HCEC 1CT (cell line): ENCODE measurements at regions not wholly inside any gene's neighbourhood (a gene's known extent, or its start where the extent isn't known, plus 50 kb on each side); places are given as distances from the start of the nearest gene placed in this dataset.
"Not testable (repeated sequence)": the region's sequence is repeated elsewhere in the genome, so short reads cannot be mapped to it uniquely, and the experiment has no call there.

Source experiments
- DNase-seq: peaks from one replicate; pipeline ENCODE4 v3.0.0-alpha.2; 2017

DNA sequence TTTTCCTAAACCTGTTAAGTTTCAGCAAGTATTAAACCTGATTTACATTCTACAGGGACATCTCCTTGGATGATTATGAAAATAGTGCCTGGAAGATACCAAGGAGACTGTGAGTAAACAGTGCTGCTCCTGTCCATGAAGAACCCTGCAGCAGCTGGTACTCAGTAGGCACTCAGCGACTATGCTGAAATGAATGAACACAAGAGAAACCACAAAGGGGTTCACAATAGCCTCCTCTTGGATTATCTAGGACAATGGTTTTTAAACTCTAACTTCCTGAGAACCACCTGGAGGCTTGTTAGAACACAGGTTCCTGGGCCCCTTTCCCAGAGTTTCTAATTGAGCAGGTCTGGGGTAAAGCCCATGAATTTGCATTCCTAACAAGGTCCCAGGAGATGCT is 488.4 kb upstream of the UBE2E2 start:
- DNase-seq, result no peak

DNA sequence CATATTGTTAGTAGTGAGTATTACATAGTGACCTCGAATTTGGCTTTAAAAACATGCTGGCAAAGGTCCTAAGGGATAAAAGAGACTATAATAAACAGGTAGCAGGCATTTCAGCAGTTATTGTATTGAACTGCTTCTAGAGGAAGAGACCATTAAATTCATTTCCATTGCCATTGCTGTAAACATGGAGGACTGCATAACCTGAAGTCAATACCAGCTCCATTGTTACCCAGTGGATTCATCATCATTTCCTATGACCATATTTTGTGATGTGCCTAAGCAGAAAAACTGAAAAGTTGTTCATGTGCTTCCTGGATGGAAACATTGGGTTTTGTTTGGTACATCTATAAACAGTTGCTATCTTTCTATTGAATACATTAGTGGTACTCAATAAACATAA is 482.5 kb upstream of the UBE2E2 start:
- no peak for DNase-seq

DNA sequence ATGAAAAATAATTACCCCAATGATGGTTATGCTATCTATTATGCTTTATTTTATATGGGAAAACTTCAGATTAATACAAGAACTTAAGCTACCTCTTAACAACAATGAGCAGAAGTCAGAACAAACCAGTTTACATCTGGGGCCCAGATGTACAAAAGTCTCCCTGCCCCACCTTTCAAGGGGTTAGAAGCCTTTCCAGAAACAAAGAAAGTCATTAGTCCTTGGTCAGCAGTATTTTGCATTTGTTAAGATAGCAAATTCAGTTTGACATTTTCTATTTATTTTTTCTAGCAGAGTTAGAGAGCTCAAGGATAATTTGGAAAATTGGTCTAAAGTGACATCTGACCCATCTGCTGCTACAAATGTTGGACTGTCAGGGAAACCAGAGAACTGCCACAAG is 478.7 kb upstream of the UBE2E2 start:
- DNase-seq, result no peak

DNA sequence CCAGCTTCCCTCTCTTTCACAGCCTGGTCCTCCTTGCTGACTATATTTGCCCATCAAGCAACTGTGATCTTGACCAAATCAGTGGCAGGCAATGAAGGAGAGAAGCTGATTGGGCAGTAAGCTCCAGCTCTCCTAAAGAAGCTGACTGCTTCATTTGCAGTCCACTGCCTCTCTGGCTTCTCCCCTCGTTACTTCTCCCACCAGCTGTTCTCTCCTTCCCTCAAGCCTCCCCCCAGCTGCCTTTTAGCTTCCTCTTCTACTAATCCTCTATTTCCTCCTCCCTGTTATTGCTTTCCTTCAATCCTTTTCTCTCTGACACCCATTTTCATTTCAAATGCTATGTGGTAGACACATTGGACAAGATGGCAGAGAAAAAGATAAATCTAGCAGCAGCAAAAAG is 474.7 kb upstream of the UBE2E2 start:
- DNase-seq, result no peak

DNA sequence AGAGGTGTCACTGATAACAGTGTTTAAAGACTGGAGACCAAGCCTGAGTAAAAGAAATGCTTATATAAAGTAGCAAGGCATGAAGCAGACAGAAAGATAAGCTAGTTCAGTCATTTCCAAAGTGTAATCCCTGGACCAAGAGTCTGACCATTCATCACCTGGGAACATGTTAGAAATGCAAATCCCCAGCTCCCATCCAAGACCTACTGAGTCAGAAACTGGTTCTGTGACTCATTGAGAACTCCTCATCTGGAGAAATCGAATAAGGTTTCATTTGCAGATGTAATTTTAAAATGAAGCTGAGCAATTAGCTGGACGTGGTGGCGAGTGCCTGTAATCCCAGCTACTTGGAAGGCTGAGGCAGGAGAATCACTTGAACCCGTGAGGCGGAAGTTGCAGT is 473.9 kb upstream of the UBE2E2 start:
- no peak for DNase-seq

DNA sequence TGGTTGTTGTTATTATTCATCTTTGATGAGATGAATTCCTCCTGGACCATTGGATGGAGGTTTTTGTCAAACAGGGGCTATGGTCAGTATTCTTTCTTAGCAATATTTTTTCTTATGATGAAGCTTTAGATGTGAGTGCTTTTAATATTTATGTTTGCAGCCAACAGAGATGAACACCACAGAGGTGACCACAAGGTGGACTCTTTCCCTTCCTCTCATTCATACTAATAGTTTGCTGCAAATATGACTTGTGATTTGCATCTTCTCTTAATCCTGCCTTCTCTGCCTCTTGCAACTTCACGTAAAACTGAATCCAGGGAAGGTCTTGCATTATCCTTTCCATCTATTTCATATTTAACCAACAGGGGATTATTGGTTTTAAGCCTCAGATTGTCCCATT is 473.1 kb upstream of the UBE2E2 start:
- no peak for DNase-seq

DNA sequence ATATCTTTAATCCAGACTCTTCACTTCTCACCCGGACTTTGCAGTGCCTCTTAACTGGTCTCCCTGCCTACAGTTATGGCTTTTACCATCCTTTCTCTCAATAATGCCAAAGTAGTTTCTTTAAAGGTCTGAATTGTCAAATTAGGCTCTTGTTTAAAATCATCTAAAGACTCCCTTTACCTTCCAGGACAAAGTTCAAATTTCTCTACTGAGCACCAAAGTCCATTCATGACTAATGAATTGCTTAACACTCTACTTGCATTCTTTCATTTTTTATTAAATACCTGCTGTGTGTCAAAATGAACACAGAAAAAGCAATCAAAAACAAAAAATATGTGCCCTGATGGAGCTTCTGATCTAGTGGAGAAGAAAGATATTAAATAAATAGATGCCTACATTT is 472.4 kb upstream of the UBE2E2 start:
- no peak for DNase-seq

DNA sequence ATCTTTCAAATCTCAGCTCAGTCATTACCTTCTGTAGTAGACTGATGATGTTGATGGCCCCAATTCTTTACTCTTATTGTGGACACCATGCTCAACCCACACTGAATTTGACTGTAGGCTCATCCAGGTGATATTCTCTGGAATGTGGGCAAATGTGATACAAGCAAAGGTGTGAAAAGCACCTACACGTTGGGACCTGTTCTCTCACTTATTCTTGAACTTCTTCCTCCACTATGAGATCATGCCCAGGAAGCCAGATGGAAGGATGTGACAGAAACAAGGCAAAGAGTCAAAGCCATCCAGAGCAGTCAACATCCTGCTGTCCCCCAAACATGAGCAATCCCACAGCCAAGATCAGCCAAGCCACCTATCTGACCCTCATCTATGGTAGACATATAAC is 471.2 kb upstream of the UBE2E2 start:
- DNase-seq, result no peak

DNA sequence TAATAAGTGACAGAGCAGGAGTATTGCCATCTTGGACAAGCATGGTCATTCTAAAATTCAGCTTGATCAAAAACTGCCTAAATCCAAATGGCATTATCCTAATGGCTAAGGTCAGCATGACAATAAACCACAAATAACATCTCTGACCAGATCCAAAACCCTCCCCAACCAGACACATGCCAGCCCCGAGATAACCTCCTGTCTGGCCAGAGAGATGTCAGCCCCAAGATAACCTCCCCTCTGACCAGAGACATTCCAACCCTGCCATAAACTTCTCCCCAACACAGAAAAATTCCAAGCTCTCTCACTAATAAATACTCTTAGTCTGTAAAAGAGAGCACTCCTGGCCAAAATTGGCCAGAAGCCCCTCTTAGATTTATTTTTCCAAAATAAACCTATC is 470.5 kb upstream of the UBE2E2 start:
- no peak for DNase-seq

DNA sequence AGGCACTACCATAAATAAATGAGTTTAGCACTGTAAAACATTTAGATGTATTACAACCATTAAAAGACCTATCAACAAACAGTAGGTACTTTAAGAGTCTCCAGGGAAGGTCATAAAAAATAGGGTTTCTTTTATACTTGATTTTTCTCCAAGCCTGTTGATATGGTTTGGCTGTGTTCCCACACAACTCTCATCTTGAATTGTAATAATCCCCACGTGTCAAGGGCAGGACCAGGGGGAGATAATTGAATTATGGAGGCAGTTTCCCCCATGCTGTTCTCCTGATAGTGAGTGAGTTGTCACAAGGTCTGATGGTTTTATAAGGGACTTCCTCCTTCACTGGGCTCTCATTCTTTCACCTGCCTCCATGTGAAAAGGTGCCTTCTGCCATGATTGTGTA is 468.9 kb upstream of the UBE2E2 start:
- no peak for DNase-seq

DNA sequence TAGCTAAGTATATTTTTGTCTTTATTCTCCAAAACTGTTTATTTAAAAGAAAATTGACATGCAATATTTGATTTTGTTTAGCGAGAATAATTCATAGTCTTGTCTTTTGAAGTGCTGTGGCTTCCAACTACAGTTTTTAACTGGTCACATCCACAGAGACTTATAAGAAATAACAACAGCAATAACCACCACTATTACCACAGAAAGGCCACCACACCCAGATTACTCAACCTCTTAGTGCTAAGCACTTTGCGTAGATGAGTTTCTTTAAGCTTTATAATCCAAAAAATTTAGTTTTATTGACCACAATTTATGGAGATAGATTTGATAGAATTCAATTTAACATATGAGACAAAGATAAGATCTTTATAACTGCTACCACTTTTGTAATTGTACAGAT is 468.4 kb upstream of the UBE2E2 start:
- DNase-seq, result no peak

DNA sequence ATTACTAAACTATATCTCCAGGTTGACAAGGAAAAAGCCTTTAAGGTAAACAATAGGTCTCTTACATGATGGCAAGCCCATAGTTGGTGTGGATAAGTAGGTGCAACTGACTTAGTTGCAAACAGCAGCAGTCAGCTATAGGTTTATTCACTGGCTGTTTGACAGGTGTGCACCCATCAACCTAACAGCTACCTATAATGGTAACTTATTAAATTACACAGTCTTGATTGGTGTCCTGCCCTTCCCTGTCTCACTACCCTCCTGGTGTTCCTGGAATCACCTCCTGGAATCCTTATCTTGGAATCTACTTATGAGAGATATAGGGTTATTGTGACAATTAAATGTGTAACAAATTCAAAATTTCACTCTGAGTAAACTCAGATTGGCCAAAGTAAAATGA is 467.8 kb upstream of the UBE2E2 start:
- no peak for DNase-seq

DNA sequence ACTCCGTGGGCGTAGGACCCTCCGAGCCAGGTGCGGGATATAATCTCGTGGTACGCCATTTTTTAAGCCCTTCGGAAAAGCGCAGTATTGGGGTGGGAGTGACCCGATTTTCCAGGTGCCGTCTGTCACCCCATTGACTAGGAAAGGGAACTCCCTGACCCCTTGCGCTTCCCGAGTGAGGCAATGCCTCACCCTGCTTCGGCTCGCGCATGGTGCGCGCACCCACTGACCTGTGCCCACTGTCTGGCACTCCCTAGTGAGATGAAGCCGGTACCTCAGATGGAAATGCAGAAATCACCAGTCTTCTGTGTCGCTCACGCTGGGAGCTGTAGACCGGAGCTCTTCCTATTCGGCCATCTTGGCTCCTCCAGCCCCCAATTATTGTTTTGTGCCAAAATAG is 459.7 kb upstream of the UBE2E2 start:
- DNase-seq, result not testable (repeated sequence)

DNA sequence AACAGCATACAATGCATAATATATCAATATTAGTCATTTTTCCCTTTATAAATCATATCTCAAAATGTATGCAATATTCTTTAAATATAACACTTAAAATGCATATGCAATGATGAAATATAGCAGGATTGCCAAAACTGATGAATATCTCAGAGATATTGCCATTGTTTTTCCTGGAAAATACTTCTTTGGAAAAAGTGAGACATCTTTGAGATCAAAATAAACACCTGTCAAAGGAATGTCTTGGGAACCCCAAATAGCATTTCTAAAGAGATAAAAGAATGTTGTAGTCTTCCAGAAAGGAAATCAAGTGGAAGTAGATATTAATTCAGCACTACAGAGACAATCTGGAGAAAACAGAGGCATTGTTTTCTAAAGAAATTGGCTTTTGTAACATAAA is 457.8 kb upstream of the UBE2E2 start:
- DNase-seq, result no peak

DNA sequence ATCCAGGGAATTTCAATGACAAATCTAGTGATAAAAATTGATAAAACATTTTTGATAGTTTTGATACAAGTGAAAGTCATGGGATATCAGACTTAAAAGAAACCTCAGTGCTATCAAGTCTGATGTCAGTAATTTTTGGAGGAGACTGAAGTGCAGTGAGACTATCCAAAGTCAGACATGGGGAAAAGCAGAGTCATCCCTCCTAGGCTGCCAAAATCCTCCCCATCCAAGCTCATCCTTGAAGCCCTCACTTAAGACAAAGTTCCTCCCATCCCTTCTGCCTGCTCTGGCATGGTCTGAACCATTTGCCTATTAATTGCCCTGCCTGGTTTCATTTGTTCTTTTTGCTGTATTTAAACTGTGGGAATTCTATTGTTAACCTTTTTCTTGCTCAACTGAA is 456.9 kb upstream of the UBE2E2 start:
- DNase-seq, result no peak

DNA sequence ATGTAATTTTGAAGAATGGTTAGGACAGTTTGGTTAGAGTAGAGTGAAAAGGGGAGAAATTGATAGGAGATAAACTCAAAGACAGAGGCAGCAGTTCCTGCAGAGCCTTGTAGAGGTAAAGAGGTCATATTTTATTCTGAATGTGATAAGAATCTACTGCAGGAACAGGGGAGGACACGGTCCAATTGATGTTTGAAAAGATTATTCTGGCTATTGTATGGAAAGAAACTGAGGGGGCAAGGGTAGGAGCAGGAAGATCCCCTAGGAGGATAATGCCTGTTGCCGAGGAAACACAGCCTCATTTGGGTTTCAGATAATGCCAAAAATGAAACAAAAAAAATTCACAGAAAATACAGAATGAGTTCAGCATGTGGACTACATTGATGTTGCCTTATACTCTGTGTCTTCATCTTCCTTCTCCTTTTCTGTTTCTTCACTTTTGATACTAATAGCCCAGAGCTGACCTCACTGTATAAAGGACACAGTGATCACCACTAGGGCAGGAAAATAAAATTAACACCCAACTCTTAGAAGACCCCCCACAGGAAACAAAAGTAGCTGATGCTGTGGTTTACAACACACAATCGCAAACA is 454.6 kb upstream of the UBE2E2 start:
- DNase-seq, result no peak

DNA sequence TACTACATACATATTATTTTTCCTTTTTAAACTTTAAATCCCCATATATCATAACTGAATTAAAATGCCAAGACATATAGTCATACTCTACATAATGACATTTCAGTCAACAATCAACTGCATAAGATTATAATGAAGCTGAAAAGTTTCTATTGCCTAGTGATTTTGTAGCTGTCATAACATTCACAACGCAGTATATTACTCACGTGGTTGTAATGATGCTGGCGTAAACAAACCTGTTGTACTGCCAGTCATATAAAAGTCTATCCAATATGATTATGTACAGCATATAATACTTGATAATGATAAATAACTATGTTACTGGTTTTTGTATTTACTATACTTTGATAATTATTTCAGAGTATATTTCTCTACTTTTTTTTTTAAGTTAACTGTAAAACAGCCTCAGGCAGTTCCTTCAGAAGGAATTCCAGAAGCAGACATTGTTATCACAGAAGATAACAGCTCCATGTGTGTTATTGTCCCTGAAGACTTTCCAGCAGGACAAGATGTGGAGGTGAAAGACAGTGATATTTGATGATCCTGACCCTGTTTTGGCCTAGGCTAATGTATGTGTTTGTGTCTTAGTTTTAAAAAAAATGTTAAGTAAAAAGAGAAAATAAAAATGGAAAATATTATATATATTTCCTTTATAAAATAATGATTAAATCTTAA is 443.4 kb upstream of the UBE2E2 start:
- no peak for DNase-seq

DNA sequence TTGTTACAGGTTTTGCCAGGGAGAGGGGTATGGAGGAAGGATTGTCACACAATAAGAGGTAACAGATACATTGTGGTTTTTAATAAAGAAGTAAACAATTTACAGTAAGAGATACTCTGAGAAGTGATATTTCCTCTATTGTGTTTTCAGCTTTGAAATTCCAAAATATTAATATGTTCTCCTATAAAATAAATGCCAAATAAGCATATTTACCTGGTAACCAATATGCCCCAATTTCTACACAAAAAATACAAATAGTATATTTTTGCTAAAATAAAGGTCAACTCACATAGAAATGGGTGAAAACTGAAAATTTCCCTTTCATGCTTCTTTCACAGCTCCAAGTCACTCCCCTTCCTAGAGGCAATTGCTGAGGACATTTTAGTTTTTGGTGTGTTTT is 437.4 kb upstream of the UBE2E2 start:
- DNase-seq, result no peak

DNA sequence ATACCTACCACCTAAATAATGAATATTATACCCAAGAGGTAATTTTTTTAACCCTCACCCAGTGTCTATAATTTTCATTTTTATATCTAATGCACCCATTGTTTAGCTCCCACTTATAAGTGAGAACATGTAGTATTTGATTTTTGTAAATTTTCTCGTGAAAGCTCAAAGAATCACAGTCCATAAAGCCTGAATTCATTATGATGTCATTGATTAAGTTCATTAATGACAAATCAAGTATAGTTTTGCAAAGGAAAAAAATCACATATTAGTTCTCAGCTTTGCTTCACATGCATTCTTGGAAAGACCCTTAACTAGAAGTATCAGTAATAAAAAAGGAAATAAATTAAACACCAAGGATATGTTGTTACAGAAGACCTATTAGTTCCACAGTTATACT is 425.3 kb upstream of the UBE2E2 start:
- no peak for DNase-seq

DNA sequence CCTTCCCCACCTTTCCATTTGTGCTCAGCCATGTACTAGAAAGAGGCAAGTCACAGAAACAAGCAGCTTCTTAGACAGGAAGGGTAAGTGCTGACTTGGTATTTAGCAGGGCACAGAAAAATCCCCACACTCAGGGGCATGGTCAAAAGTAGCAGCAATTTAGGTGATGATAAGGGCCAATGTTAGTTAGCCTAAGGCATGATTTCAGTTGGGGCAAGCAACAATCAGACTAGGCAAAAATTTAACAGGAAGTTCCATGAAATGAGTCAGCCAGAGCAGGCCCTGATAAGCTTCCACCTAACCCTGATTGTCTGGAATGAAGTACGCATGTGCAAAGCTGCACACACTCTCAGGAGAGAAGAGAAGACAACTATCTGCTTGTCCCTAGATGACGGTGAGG is 423.4 kb upstream of the UBE2E2 start:
- no peak for DNase-seq

DNA sequence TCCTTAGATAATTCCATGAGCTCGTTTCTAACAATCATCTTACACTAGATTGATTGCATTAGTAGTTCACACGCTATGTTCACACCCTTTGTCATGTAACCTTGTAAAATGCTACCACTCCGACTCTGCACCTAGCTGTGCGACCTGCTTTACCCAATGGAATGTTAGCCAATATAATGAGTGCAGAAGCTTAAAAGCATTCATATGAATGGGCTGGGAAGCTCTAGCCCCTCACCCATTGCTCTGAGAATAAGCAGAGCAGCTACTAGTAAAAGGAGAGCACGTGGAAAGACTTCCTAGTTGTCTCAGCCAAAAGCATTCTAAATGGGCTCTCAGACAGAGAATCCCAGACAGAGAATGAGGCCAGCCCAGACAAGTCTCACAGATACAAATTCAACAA is 410.6 kb upstream of the UBE2E2 start:
- DNase-seq, result no peak

DNA sequence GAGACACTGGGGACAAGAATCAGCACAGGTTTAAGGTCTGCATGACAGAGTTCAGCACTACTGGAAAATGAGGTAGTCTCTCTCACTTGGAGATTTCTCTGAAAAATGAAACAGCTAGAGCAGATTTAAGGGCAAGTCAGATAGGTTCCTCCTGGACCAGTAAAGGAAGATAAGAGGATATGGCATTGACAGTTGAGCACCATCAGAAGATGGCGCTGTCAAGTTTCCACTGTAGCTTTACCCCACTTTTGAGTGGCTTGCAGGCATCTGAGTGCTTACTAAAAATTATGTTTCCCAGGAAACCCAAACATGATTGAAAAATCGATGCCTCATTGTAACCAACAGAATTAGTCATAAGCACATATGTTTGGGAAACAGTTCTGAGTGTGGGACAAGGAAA is 407.2 kb upstream of the UBE2E2 start:
- DNase-seq, result no peak

DNA sequence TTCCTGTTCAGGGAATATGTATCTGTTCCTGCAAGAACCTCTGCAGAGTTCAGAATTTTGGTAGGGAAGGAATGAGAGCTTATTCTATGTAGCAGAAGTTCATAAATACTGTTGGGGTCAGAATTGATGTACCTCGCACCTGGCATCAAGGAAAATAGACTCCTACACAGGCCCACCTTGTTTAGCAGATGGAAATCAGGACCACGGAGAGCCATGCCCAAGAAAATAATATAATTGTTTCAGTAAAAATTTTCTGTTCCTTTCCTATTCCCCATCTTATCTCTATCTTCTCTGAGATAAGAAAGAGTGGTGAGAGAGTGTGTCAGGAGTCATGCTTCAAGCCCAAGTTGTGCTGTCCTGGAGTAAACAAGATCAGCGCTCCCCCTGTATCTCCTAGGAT is 404.7 kb upstream of the UBE2E2 start:
- no peak for DNase-seq

DNA sequence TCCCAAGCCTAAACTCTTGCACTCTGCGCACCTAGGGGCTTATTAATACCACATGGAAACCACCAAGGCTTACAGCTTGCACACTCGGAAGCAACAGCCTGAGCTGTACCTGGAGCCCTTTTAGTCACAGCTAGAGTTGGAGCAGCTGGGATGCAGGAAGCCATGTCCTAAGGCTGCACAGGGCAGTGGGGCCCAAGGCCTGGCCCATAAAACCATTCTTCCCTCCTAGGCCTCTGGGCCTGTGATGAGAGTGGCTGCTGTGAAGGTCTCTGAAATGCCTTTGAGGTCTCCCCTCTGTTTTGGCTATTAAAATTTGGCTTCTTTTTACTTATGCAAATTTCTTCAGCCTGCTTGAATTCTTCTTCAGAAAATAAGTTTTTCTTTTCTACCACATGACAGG is 383.9 kb upstream of the UBE2E2 start:
- no peak for DNase-seq

DNA sequence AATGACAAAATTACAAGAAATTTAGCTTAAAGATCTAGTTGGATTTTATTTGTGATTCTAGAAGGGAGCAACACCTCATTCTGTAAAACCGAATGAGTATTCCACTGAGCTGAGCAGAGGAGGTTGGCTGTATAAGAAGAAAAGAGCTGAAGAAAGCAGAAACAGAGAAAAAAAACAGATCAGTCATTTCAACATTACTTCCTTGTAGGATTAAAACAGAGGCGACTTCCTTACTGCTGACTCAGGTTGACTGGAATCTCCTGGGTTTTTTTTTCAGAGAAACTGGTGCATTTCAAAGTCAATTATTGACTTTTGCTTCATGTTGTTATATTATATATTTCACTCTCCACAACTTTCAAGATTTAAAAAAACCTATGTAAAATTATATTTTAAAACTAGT is 368.1 kb upstream of the UBE2E2 start:
- DNase-seq, result no peak

DNA sequence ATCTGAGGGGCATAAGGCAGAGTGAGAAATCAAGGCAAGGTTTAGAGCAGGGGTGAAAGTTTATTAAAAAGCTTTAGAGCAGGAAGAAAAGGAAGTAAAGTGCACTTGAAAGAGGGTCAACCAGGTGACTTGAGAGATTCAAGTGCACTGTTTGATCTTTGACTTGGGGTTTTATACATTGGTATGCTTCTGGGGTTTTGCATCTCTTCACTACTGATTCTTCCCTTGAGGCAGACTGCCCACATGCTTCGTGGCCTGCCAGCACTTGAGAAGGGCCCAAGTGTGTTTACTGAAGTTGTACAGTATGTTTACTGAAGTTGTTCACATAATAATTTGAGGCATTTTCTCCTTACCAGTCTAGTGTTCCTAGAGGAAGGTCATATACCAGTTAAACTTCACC is 367.0 kb upstream of the UBE2E2 start:
- no peak for DNase-seq
